ENCODE measurements at regions not wholly inside any gene's neighbourhood (a gene's known extent, or its start where the extent isn't known, plus 50 kb on each side); places are given as distances from the start of the nearest gene placed in this dataset.

- H2AFZ ChIP-seq (ENCODE audit: control insufficient read depth, low read length), result no peak overlapping the region
- peak overlapping the region; percentile 37 for H3K4me2 ChIP-seq (ENCODE audit: control insufficient read depth, extremely low read depth, insufficient read depth, low read depth, low read length)
- DNase-seq (ENCODE audit: low read depth, low spot score), result no peak
- no peaks in the 10 kb centered on the region for H4K20me1 ChIP-seq (ENCODE audit: control insufficient read depth, extremely low read depth, insufficient read depth, low read length)
- H3K27ac ChIP-seq (ENCODE audit: control insufficient read depth, insufficient read depth, low read length), result peak overlapping the region; percentile 57
- peak overlapping the region; percentile 11 for H3K9ac ChIP-seq (ENCODE audit: control insufficient read depth, extremely low read depth, insufficient read depth, low read length)
- peaks cover 41% of the 10 kb centered on the region for H3K4me1 ChIP-seq (ENCODE audit: control insufficient read depth, extremely low read depth, insufficient read depth, low read length)
- no peak for TF ChIP-seq EZH2 (IDR thresholded peaks at IDR 0.05; ENCODE audit: low read length)
- TF ChIP-seq, protein P1, sequence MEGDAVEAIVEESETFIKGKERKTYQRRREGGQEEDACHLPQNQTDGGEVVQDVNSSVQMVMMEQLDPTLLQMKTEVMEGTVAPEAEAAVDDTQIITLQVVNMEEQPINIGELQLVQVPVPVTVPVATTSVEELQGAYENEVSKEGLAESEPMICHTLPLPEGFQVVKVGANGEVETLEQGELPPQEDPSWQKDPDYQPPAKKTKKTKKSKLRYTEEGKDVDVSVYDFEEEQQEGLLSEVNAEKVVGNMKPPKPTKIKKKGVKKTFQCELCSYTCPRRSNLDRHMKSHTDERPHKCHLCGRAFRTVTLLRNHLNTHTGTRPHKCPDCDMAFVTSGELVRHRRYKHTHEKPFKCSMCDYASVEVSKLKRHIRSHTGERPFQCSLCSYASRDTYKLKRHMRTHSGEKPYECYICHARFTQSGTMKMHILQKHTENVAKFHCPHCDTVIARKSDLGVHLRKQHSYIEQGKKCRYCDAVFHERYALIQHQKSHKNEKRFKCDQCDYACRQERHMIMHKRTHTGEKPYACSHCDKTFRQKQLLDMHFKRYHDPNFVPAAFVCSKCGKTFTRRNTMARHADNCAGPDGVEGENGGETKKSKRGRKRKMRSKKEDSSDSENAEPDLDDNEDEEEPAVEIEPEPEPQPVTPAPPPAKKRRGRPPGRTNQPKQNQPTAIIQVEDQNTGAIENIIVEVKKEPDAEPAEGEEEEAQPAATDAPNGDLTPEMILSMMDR (optimal IDR thresholded peaks at IDR 0.05 in 1 of 3, IDR thresholded peaks at IDR 0.05 in 1 of 3, conservative IDR thresholded peaks at IDR 0.05 in 1 of 3; ENCODE audit: extremely low read depth in 1 of 3, insufficient read depth in 2 of 3, low read length in 3 of 3), result no peak
- dilution Hi-C loops (cut with MboI; ENCODE audit: extremely low pct_ligation_motif_present, low sequenced_read_pairs), result no loop called here
- H3K9me1 ChIP-seq (ENCODE audit: control insufficient read depth, extremely low read depth, insufficient read depth, low read length), result no peaks in the 10 kb centered on the region
- FAIRE-seq, result no peak
- H3K36me3 ChIP-seq (ENCODE audit: control insufficient read depth in 2 of 2, extremely low read depth in 1 of 2, insufficient read depth in 2 of 2, low read length in 2 of 2), result no peaks in the 10 kb centered on the region
- no peak overlapping the region for H3K4me3 ChIP-seq (ENCODE audit: control insufficient read depth in 2 of 3, extremely low read depth in 1 of 3, insufficient read depth in 2 of 3, low read depth in 1 of 3, low read length in 3 of 3)
- H3K27me3 ChIP-seq (ENCODE audit: control insufficient read depth, extremely low read depth, insufficient read depth, low read length), result no peaks in the 10 kb centered on the region
- H3K79me2 ChIP-seq (ENCODE audit: control insufficient read depth, insufficient read depth, low read length), result no peaks in the 10 kb centered on the region
- H3K9me3 ChIP-seq (ENCODE audit: control insufficient read depth, low read depth, low read length), result peaks cover 4% of the 10 kb centered on the region
Observed at GRCh38 chr12:124633365-124634362, 66.3 kb upstream of the NCOR2 start.

- H3K27me3 ChIP-seq (ENCODE audit: control insufficient read depth, extremely low read depth, insufficient read depth, low read length), result no peaks in the 10 kb centered on the region
- FAIRE-seq, result no peak
- H3K79me2 ChIP-seq (ENCODE audit: control insufficient read depth, insufficient read depth, low read length), result no peaks in the 10 kb centered on the region
- no peaks in the 10 kb centered on the region for H3K9me1 ChIP-seq (ENCODE audit: control insufficient read depth, extremely low read depth, insufficient read depth, low read length)
- dilution Hi-C loops (cut with MboI; ENCODE audit: extremely low pct_ligation_motif_present, low sequenced_read_pairs), result no loop called here
- peaks cover 36% of the 10 kb centered on the region for H3K4me1 ChIP-seq (ENCODE audit: control insufficient read depth, extremely low read depth, insufficient read depth, low read length)
- H3K4me2 ChIP-seq (ENCODE audit: control insufficient read depth, extremely low read depth, insufficient read depth, low read depth, low read length), result peak overlapping the region; percentile 37
- peak overlapping the region; percentile 11 for H3K9ac ChIP-seq (ENCODE audit: control insufficient read depth, extremely low read depth, insufficient read depth, low read length)
- no peak for TF ChIP-seq EZH2 (IDR thresholded peaks at IDR 0.05; ENCODE audit: low read length)
- TF ChIP-seq, protein P1 (optimal IDR thresholded peaks at IDR 0.05 in 1 of 3, IDR thresholded peaks at IDR 0.05 in 1 of 3, conservative IDR thresholded peaks at IDR 0.05 in 1 of 3; ENCODE audit: extremely low read depth in 1 of 3, insufficient read depth in 2 of 3, low read length in 3 of 3), result no peak
- peak overlapping the region; percentile 57 for H3K27ac ChIP-seq (ENCODE audit: control insufficient read depth, insufficient read depth, low read length)
- H2AFZ ChIP-seq (ENCODE audit: control insufficient read depth, low read length), result peak overlapping the region; percentile 84
- no peaks in the 10 kb centered on the region for H4K20me1 ChIP-seq (ENCODE audit: control insufficient read depth, extremely low read depth, insufficient read depth, low read length)
- no peak overlapping the region for H3K4me3 ChIP-seq (ENCODE audit: control insufficient read depth in 2 of 3, extremely low read depth in 1 of 3, insufficient read depth in 2 of 3, low read depth in 1 of 3, low read length in 3 of 3)
- DNase-seq (ENCODE audit: low read depth, low spot score), result no peak
- H3K36me3 ChIP-seq (ENCODE audit: control insufficient read depth in 2 of 2, extremely low read depth in 1 of 2, insufficient read depth in 2 of 2, low read length in 2 of 2), result no peaks in the 10 kb centered on the region
- peaks cover 4% of the 10 kb centered on the region for H3K9me3 ChIP-seq (ENCODE audit: control insufficient read depth, low read depth, low read length)
Observed at GRCh38 chr12:124632519-124632984, 65.1 kb upstream of the NCOR2 start.
